ENCODE measurements at regions not wholly inside any gene's neighbourhood (a gene's known extent, or its start where the extent isn't known, plus 50 kb on each side); places are given as distances from the start of the nearest gene placed in this dataset.

GRCh38 chr22:49582181-49582580 lies 245.5 kb downstream of the BRD1 start:
- no peak overlapping the region for H3K4me3 Mint-ChIP-seq
- no peaks in the 10 kb centered on the region for H3K9me3 Mint-ChIP-seq
- peaks cover 18% of the 10 kb centered on the region for H3K36me3 Mint-ChIP-seq
- no peaks in the 10 kb centered on the region for H3K27me3 Mint-ChIP-seq
- ATAC-seq (ENCODE audit: low read depth): no peak
- peaks cover 5% of the 10 kb centered on the region for H3K4me1 Mint-ChIP-seq
- DNase-seq (ENCODE audit: low spot score in 2 of 2): no peak
- no peak overlapping the region for H3K27ac Mint-ChIP-seq

GRCh38 chr22:49580024-49580423 lies 247.6 kb downstream of the BRD1 start:
- Mint-ChIP-seq H3K4me1 (peaks cover 2% of the 10 kb centered on the region), H3K4me3 (no peak overlapping the region), H3K27ac (no peak overlapping the region), H3K9me3 (no peaks in the 10 kb centered on the region), H3K36me3 (peaks cover 21% of the 10 kb centered on the region), H3K27me3 (no peaks in the 10 kb centered on the region)
- ATAC-seq (ENCODE audit: low read depth): no peak
- DNase-seq (ENCODE audit: low spot score in 2 of 2): no peak

GRCh38 chr22:49577168-49578060 lies 250.3 kb downstream of the BRD1 start:
- no peak for ATAC-seq (ENCODE audit: low read depth)
- DNase-seq (ENCODE audit: low spot score in 2 of 2): no peak
- peaks cover 2% of the 10 kb centered on the region for H3K9me3 Mint-ChIP-seq
- H3K4me3 Mint-ChIP-seq: no peak overlapping the region
- peaks cover 8% of the 10 kb centered on the region for H3K4me1 Mint-ChIP-seq
- H3K36me3 Mint-ChIP-seq: peaks cover 21% of the 10 kb centered on the region
- no peak overlapping the region for H3K27ac Mint-ChIP-seq
- H3K27me3 Mint-ChIP-seq: no peaks in the 10 kb centered on the region

DNA sequence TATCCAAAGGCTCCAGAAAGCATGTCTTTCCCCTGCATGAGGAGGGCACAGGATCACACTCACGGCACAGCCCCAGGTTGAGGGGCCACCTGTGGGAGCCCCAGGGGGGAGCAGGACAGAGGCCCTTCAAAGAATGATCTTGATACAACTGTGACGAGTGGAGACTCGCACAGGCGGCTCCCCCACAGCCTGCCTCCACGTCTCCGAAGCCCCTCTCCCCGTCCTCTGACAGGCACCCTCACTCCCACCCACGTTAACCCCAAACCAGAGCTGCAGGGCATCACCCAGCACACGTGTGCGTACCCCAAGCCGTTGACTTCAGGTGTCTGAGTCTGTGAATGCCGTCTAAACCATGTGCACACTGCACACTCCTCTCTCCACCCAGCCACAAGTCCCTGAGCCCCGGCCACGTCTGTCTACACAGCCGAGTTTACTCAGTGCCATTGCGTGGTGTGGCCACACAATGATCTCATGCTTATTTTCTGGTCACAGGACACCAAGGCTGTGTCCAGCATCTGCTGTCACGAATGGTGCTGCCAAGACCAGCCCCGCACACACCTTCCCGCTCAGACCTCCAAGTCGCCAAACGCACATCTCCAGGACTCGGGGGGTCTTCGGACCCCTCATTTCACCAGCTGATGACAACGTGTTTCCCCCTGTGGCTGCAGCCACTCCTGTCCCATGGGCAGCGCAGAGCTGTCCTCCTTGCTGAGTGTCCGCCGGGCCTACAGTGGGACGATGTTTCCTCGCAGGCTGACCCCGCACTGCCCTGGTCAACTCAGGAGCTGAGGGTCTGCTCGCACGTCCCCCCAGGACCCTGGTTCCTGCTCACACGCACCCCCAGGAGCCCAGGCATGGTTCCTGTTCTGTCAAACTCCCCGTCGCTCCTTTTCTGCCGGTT lies 251.2 kb downstream of the BRD1 start:
- Mint-ChIP-seq H3K36me3 (peaks cover 21% of the 10 kb centered on the region), H3K4me1 (peaks cover 8% of the 10 kb centered on the region), H3K27ac (no peak overlapping the region), H3K4me3 (no peak overlapping the region), H3K27me3 (no peaks in the 10 kb centered on the region), H3K9me3 (peaks cover 2% of the 10 kb centered on the region)
- ATAC-seq (ENCODE audit: low read depth): no peak
- no peak for DNase-seq (ENCODE audit: low spot score in 2 of 2)

GRCh38 chr22:49575703-49576081 lies 252.0 kb downstream of the BRD1 start:
- no peak overlapping the region for H3K4me3 Mint-ChIP-seq
- ATAC-seq (ENCODE audit: low read depth): no peak
- H3K27ac Mint-ChIP-seq: no peak overlapping the region
- H3K27me3 Mint-ChIP-seq: no peaks in the 10 kb centered on the region
- no peak for DNase-seq (ENCODE audit: low spot score in 2 of 2)
- peaks cover 21% of the 10 kb centered on the region for H3K36me3 Mint-ChIP-seq
- H3K4me1 Mint-ChIP-seq: peaks cover 8% of the 10 kb centered on the region
- peaks cover 2% of the 10 kb centered on the region for H3K9me3 Mint-ChIP-seq

DNA sequence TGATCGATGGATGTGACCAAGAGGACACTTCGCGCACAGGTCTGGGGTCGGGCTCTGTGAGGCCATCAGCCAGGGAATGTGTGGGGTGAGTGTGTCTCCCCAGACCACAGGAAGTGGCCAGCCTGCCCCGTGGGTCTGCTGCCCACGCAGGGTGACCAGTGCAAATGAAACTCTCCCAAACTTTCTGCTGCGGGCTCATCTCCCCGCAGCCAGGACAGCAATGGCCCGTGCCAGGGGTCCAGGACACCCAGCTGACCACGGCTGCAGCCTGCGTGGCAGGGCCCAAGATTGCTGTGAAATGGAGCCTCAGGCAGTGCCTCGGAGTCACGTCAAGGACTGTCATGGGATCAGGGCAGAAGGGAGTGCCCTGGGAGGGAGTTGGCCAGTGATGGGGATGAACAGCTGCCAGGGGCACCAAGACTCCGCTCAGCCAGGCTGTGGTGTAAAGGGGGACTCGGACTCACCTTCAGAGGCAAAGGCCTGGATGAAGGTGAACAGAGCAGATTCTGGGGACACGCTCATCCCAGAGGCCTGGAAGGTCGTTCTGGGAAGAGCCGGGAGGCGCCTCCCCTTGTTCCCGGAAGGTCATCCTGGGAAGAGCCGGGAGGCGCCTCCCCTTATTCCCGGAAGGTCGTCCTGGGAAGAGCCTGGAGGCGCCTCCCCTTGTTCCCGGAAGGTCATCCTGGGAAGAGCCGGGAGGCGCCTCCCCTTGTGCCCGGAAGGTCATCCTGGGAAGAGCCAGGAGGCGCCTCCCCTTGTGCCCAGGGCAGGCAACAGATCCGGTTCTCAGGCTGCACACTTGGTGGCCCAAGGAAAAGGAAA lies 252.6 kb downstream of the BRD1 start:
- Mint-ChIP-seq H3K27me3 (no peaks in the 10 kb centered on the region), H3K9me3 (peaks cover 2% of the 10 kb centered on the region), H3K36me3 (peaks cover 21% of the 10 kb centered on the region), H3K27ac (no peak overlapping the region), H3K4me1 (peaks cover 8% of the 10 kb centered on the region), H3K4me3 (no peak overlapping the region)
- ATAC-seq (ENCODE audit: low read depth): no peak
- no peak for DNase-seq (ENCODE audit: low spot score in 2 of 2)

- peaks cover 2% of the 10 kb centered on the region for H3K9me3 Mint-ChIP-seq
Measured at GRCh38 chr22:49574205-49574880, 253.3 kb downstream of the BRD1 start.

DNA sequence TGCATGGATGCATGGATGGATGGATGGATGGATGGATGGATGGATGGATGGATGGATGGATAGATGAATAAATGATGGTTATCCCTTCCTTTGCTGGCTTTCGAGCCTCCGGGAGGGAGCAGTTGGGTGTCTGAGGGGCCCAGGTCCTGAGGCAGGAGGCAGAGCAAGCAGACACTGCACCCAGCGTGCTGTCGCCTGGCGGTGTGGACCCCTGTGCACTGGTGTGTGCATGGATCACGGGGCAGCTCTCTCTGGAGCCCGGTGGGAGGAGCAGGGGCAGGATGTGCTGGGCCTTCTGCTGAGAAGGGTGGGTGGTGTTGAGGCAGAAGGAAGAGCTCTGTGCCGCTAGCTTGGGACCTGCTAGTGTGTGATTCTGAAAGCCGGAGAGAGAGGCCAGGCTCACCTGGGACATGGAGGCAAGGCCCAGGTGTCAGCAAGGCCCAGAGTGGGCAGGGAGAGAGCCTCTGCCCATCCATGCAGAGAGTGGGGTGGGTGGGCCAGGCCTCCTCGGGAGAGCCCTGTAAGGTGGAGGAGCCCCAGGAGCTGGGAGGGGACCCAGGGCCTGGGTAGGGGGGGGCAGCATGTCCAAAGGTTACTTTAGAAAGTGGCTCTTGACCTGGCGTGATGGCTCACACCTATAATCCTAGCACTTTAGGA lies 254.4 kb downstream of the BRD1 start:
- H3K4me1 Mint-ChIP-seq: peaks cover 8% of the 10 kb centered on the region
- no peak overlapping the region for H3K27ac Mint-ChIP-seq
- H3K27me3 Mint-ChIP-seq: no peaks in the 10 kb centered on the region
- H3K4me3 Mint-ChIP-seq: no peak overlapping the region
- peaks cover 2% of the 10 kb centered on the region for H3K9me3 Mint-ChIP-seq
- peaks cover 15% of the 10 kb centered on the region for H3K36me3 Mint-ChIP-seq
- DNase-seq (ENCODE audit: low spot score in 2 of 2) (no peak), ATAC-seq (ENCODE audit: low read depth) (no peak)

More at GRCh38 chr22:49574205-49574880, 253.3 kb downstream of the BRD1 start:
- no peak for DNase-seq (ENCODE audit: low spot score in 2 of 2)
- H3K27me3 Mint-ChIP-seq: no peaks in the 10 kb centered on the region
- H3K4me3 Mint-ChIP-seq: no peak overlapping the region
- ATAC-seq (ENCODE audit: low read depth): no peak
- peaks cover 8% of the 10 kb centered on the region for H3K4me1 Mint-ChIP-seq
- H3K27ac Mint-ChIP-seq: no peak overlapping the region
- H3K36me3 Mint-ChIP-seq: peaks cover 20% of the 10 kb centered on the region

DNA sequence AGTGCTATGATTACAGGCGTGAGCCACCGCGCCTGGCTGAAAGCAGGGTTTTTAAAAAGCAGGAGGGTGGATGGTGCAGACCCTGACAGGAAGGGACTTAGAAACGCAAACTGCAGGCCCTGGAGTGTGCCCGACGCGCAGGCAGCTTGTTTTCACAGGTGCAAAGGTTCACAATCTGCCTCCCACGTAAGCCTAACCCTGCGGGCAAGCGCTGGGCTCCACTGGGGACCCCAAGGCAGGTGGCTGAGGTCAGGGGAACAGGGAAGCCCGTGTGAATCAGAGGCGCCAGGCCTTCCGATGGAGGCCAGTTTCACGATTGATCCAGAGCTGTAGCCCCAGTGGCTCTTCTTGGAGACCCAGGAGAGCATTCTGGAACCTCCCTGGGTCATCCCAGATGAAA lies 256.3 kb downstream of the BRD1 start:
- Mint-ChIP-seq H3K36me3 (peaks cover 10% of the 10 kb centered on the region), H3K27me3 (no peaks in the 10 kb centered on the region), H3K4me3 (no peak overlapping the region), H3K9me3 (peaks cover 2% of the 10 kb centered on the region), H3K27ac (no peak overlapping the region), H3K4me1 (peaks cover 6% of the 10 kb centered on the region)
- DNase-seq (ENCODE audit: low spot score in 2 of 2): no peak
- no peak for ATAC-seq (ENCODE audit: low read depth)

- ATAC-seq (ENCODE audit: low read depth) (no peak), DNase-seq (ENCODE audit: low spot score in 2 of 2) (no peak)
- Mint-ChIP-seq H3K27me3 (no peaks in the 10 kb centered on the region), H3K36me3 (peaks cover 10% of the 10 kb centered on the region), H3K4me1 (peaks cover 6% of the 10 kb centered on the region), H3K4me3 (no peak overlapping the region), H3K9me3 (peaks cover 2% of the 10 kb centered on the region), H3K27ac (no peak overlapping the region)
Measured at GRCh38 chr22:49570032-49570848, 257.4 kb downstream of the BRD1 start.

- peaks cover 6% of the 10 kb centered on the region for H3K4me1 Mint-ChIP-seq
Measured at GRCh38 chr22:49569286-49570031, 258.2 kb downstream of the BRD1 start.

More at GRCh38 chr22:49569286-49570031, 258.2 kb downstream of the BRD1 start:
- ATAC-seq (ENCODE audit: low read depth) (no peak), DNase-seq (ENCODE audit: low spot score in 2 of 2) (no peak)
- H3K4me3 Mint-ChIP-seq: no peak overlapping the region
- H3K9me3 Mint-ChIP-seq: peaks cover 2% of the 10 kb centered on the region
- H3K27ac Mint-ChIP-seq: no peak overlapping the region
- peaks cover 7% of the 10 kb centered on the region for H3K36me3 Mint-ChIP-seq
- H3K27me3 Mint-ChIP-seq: no peaks in the 10 kb centered on the region
